ENCODE measurements at regions not wholly inside any gene's neighbourhood (a gene's known extent, or its start where the extent isn't known, plus 50 kb on each side); places are given as distances from the start of the nearest gene placed in this dataset.
"Not testable (repeated sequence)": the region's sequence is repeated elsewhere in the genome, so short reads cannot be mapped to it uniquely, and the experiment has no call there.

- not testable (repeated sequence) for DNase-seq (ENCODE audit: low read depth)
Measured at GRCh38 chr16:18263046-18263445, 73.5 kb downstream of the NPIPA8 start.

GRCh38 chr16:18261848-18262247, 74.7 kb downstream of the NPIPA8 start:
- not testable (repeated sequence) for DNase-seq (ENCODE audit: low read depth)

GRCh38 chr16:18259496-18260176, 76.9 kb downstream of the NPIPA8 start:
- DNase-seq (ENCODE audit: low read depth) = not testable (repeated sequence)

GRCh38 chr16:18252943-18253342, 83.6 kb downstream of the NPIPA8 start:
- DNase-seq (ENCODE audit: low read depth) = not testable (repeated sequence)

- DNase-seq (ENCODE audit: low read depth) = not testable (repeated sequence)
Measured at GRCh38 chr16:18230505-18230904, 106.0 kb downstream of the NPIPA8 start.

- not testable (repeated sequence) for DNase-seq (ENCODE audit: low read depth)
Measured at GRCh38 chr16:18222054-18223009, 114.2 kb downstream of the NPIPA8 start.

GRCh38 chr16:18217741-18218140, 118.8 kb downstream of the NPIPA8 start:
- not testable (repeated sequence) for DNase-seq (ENCODE audit: low read depth)

GRCh38 chr16:18216814-18217213, 119.7 kb downstream of the NPIPA8 start:
- DNase-seq (ENCODE audit: low read depth) = not testable (repeated sequence)

- not testable (repeated sequence) for DNase-seq (ENCODE audit: low read depth)
Measured at GRCh38 chr16:18213810-18214209, 122.7 kb downstream of the NPIPA8 start.

- not testable (repeated sequence) for DNase-seq (ENCODE audit: low read depth)
Measured at GRCh38 chr16:18211505-18211904, 125.0 kb downstream of the NPIPA8 start.

- not testable (repeated sequence) for DNase-seq (ENCODE audit: low read depth)
Measured at GRCh38 chr16:18204786-18205185, 131.8 kb downstream of the NPIPA8 start.

- not testable (repeated sequence) for DNase-seq (ENCODE audit: low read depth)
Measured at GRCh38 chr16:18204309-18204708, 132.2 kb downstream of the NPIPA8 start.

GRCh38 chr16:18201511-18201910, 135.0 kb downstream of the NPIPA8 start:
- not testable (repeated sequence) for DNase-seq (ENCODE audit: low read depth)

GRCh38 chr16:18192389-18192788, 144.1 kb downstream of the NPIPA8 start:
- DNase-seq (ENCODE audit: low read depth) = not testable (repeated sequence)

GRCh38 chr16:18190179-18190578, 146.4 kb downstream of the NPIPA8 start:
- DNase-seq (ENCODE audit: low read depth) = not testable (repeated sequence)

- not testable (repeated sequence) for DNase-seq (ENCODE audit: low read depth)
Measured at GRCh38 chr16:18184755-18185154, 151.8 kb downstream of the NPIPA8 start.

- not testable (repeated sequence) for DNase-seq (ENCODE audit: low read depth)
Measured at GRCh38 chr16:18181028-18181427, 155.5 kb downstream of the NPIPA8 start.

- not testable (repeated sequence) for DNase-seq (ENCODE audit: low read depth)
Measured at GRCh38 chr16:18173945-18174497, 162.5 kb downstream of the NPIPA8 start.

- DNase-seq (ENCODE audit: low read depth) = not testable (repeated sequence)
Measured at GRCh38 chr16:18162293-18162692, 174.2 kb downstream of the NPIPA8 start.

- not testable (repeated sequence) for DNase-seq (ENCODE audit: low read depth)
Measured at GRCh38 chr16:18161224-18161623, 175.3 kb downstream of the NPIPA8 start.

- not testable (repeated sequence) for DNase-seq (ENCODE audit: low read depth)
Measured at GRCh38 chr16:18159185-18159584, 177.4 kb downstream of the NPIPA8 start.

- DNase-seq (ENCODE audit: low read depth) = not testable (repeated sequence)
Measured at GRCh38 chr16:18157854-18158253, 178.7 kb downstream of the NPIPA8 start.
